MCF 10A (cell line): ENCODE measurements at regions not wholly inside any gene's neighbourhood (a gene's known extent, or its start where the extent isn't known, plus 50 kb on each side); places are given as distances from the start of the nearest gene placed in this dataset.

ENCODE experiments used
- BruUV-seq: library from RNA; stranded (reverse); fragments of 400-500 nt; replicated peaks from 2 replicates; lab custom pipeline; 2021; lab: Mats Ljungman, UMichigan
- CTCF ChIA-PET: fragments of 300-600 bp; sonication (Branson Sonifier 250); formaldehyde crosslinking; extraction: SDS; loops from one replicate; lab custom pipeline; 2021; ENCODE audit warnings: antibody characterized with exemption, inconsistent platforms; lab: Yijun Ruan, JAX
- POLR2A ChIA-PET: fragments of 300-600, 350-650 bp; sonication (Branson Sonifier 250); formaldehyde crosslinking; extraction: SDS; loops from one replicate; lab custom pipeline; 2020; ENCODE audit warnings: antibody characterized with exemption, inconsistent platforms; lab: Yijun Ruan, JAX
- DNase-seq: peaks from one replicate; pipeline ENCODE4 v3.0.0-alpha.2; 2018; ENCODE audit not compliant: unreplicated experiment
- H3K27ac Mint-ChIP-seq: one replicate; pipeline ENCODE4 v1.8.0; 2022; ENCODE audit warnings: mild to moderate bottlenecking, low read depth, mixed read lengths; ENCODE audit not compliant: unreplicated experiment
- H3K27me3 Mint-ChIP-seq: one replicate; pipeline ENCODE4 v1.8.0; 2022; ENCODE audit warnings: mixed read lengths; ENCODE audit not compliant: insufficient read depth, unreplicated experiment
- H3K36me3 Mint-ChIP-seq: one replicate; pipeline ENCODE4 v1.8.0; 2022; ENCODE audit warnings: mild to moderate bottlenecking, moderate library complexity, mixed read lengths; ENCODE audit not compliant: insufficient read depth, unreplicated experiment
- H3K4me1 Mint-ChIP-seq: one replicate; pipeline ENCODE4 v1.8.0; 2022; ENCODE audit warnings: mixed read lengths; ENCODE audit not compliant: insufficient read depth, unreplicated experiment
- H3K4me3 Mint-ChIP-seq: one replicate; pipeline ENCODE4 v1.8.0; 2022; ENCODE audit warnings: mild to moderate bottlenecking, moderate library complexity, mixed read lengths; ENCODE audit not compliant: unreplicated experiment
- H3K9me3 Mint-ChIP-seq: one replicate; pipeline ENCODE4 v1.8.0; 2022; ENCODE audit warnings: mixed read lengths; ENCODE audit not compliant: unreplicated experiment
- CTCF ChIP-seq: fragments of 200-600 bp; IDR thresholded peaks from one replicate; pipeline ENCODE4 v1.8.0; 2022; ENCODE audit warnings: antibody characterized with exemption, mild to moderate bottlenecking; ENCODE audit not compliant: unreplicated experiment
- intact Hi-C: fragments of 100-400 bp; cut with micrococcal nuclease; formaldehyde crosslinking; loops from 2 replicates; pipeline ENCODE4 v1.14.1; 2022

- Mint-ChIP-seq H3K9me3 (no peaks in the 10 kb centered on the region), H3K4me1 (no peaks in the 10 kb centered on the region), H3K27me3 (no peaks in the 10 kb centered on the region), H3K4me3 (no peak overlapping the region), H3K36me3 (no peaks in the 10 kb centered on the region), H3K27ac (no peak overlapping the region)
- intact Hi-C loops = no loop called here
- no peak for DNase-seq
- POLR2A ChIA-PET = interaction anchor here (1.5 kb wide), 1 partner anchor 9 kb away, joined by 3 read pairs; no protein-coding TSS in a partner anchor
- CTCF ChIA-PET = interaction anchor here (2.3 kb wide), 1 partner anchor 82 kb away, joined by 5 read pairs; no protein-coding TSS in a partner anchor
- TF ChIP-seq CTCF = no peak
- no TSS peak for BruUV-seq
Observed at GRCh38 chr5:17050236-17050635, 114.1 kb upstream of the MYO10 start.

GRCh38 chr5:17054911-17055310, 118.8 kb upstream of the MYO10 start:
- Mint-ChIP-seq H3K36me3 (no peaks in the 10 kb centered on the region), H3K27me3 (no peaks in the 10 kb centered on the region), H3K27ac (no peak overlapping the region), H3K4me3 (no peak overlapping the region), H3K4me1 (peaks cover 20% of the 10 kb centered on the region), H3K9me3 (no peaks in the 10 kb centered on the region)
- ChIA-PET POLR2A (interaction anchor here (0.7 to 1.1 kb wide), 2 partner anchors 55 to 140 kb away, joined by 3 to 5 read pairs; no protein-coding TSS in a partner anchor), CTCF (interaction anchor here (1.3 kb wide), 1 partner anchor 135 kb away, joined by 8 read pairs; no protein-coding TSS in a partner anchor)
- no peak for TF ChIP-seq CTCF
- intact Hi-C loops = no loop called here
- BruUV-seq = no TSS peak
- no peak for DNase-seq

- Mint-ChIP-seq H3K4me1 (peaks cover 20% of the 10 kb centered on the region), H3K36me3 (no peaks in the 10 kb centered on the region), H3K9me3 (no peaks in the 10 kb centered on the region), H3K4me3 (peak overlapping the region; percentile 4), H3K27me3 (no peaks in the 10 kb centered on the region), H3K27ac (no peak overlapping the region)
- no TSS peak for BruUV-seq
- peak; percentile 89 for DNase-seq
- intact Hi-C loops = no loop called here
- TF ChIP-seq CTCF = no peak
- ChIA-PET CTCF (interaction anchor here (0.6 to 1.3 kb wide), 3 partner anchors 74 to 77 kb away, joined by 3 read pairs; no protein-coding TSS in a partner anchor), POLR2A (interaction anchor here (0.7 to 0.8 kb wide), 3 partner anchors 14 to 119 kb away, joined by 3 to 4 read pairs (median 3); no protein-coding TSS in a partner anchor)
Observed at GRCh38 chr5:17056141-17056631, 120.1 kb upstream of the MYO10 start.

GRCh38 chr5:17058438-17058837, 122.3 kb upstream of the MYO10 start:
- ChIA-PET POLR2A (interaction anchor here (0.5 kb wide), 1 partner anchor 59 kb away, joined by 3 read pairs; no protein-coding TSS in a partner anchor), CTCF (no interaction called here)
- no TSS peak for BruUV-seq
- H3K4me3 Mint-ChIP-seq = no peak overlapping the region
- no peaks in the 10 kb centered on the region for H3K36me3 Mint-ChIP-seq
- H3K27ac Mint-ChIP-seq = no peak overlapping the region
- DNase-seq = no peak
- no peaks in the 10 kb centered on the region for H3K9me3 Mint-ChIP-seq
- intact Hi-C loops = no loop called here
- H3K4me1 Mint-ChIP-seq = peaks cover 20% of the 10 kb centered on the region
- no peak for TF ChIP-seq CTCF
- H3K27me3 Mint-ChIP-seq = no peaks in the 10 kb centered on the region
